Subcutaneous abdominal adipose tissue (tissue), 5 donors: ENCODE measurements at regions not wholly inside any gene's neighbourhood (a gene's known extent, or its start where the extent isn't known, plus 50 kb on each side); places are given as distances from the start of the nearest gene placed in this dataset.

ENCODE experiments used
- H3K27ac ChIP-seq: one replicate; pipeline ENCODE4 v1.7.0; 2013; ENCODE audit warnings: low read depth, mild to moderate bottlenecking, inconsistent platforms, low read length, moderate library complexity
- H3K27me3 ChIP-seq, 5 donors: one replicate each; pipeline ENCODE4 v1.7.0; 2013; ENCODE audit warnings: low read length in 5 of 5, inconsistent platforms in 1 of 5; ENCODE audit not compliant: control insufficient read depth in 5 of 5, insufficient read depth in 4 of 5
- H3K36me3 ChIP-seq, 5 donors: one replicate each; pipeline ENCODE4 v1.7.0; 2013; ENCODE audit warnings: low read length in 5 of 5; ENCODE audit not compliant: control insufficient read depth in 5 of 5, insufficient read depth in 5 of 5
- H3K4me1 ChIP-seq, 5 donors: one replicate each; pipeline ENCODE4 v1.7.0; 2013; ENCODE audit warnings: low read length in 5 of 5, mild to moderate bottlenecking in 3 of 5, moderate library complexity in 1 of 5; ENCODE audit not compliant: control insufficient read depth in 5 of 5, insufficient read depth in 5 of 5
- H3K4me3 ChIP-seq, 5 donors: one replicate each; pipeline ENCODE4 v1.7.0; 2013; ENCODE audit warnings: low read length in 5 of 5, low read depth in 1 of 5
- H3K9ac ChIP-seq, 5 donors: one replicate each; pipeline ENCODE4 v1.7.0; 2013; ENCODE audit warnings: low read length in 5 of 5, mild to moderate bottlenecking in 4 of 5, moderate library complexity in 3 of 5
- H3K9me3 ChIP-seq, 5 donors: one replicate each; pipeline ENCODE4 v1.7.0; 2013; ENCODE audit warnings: low read length in 5 of 5; ENCODE audit not compliant: control insufficient read depth in 5 of 5
- donor health status: healthy.
- donor health status: healthy.
- donor health status: healthy.
- donor health status: healthy.
- donor health status: healthy.

DNA sequence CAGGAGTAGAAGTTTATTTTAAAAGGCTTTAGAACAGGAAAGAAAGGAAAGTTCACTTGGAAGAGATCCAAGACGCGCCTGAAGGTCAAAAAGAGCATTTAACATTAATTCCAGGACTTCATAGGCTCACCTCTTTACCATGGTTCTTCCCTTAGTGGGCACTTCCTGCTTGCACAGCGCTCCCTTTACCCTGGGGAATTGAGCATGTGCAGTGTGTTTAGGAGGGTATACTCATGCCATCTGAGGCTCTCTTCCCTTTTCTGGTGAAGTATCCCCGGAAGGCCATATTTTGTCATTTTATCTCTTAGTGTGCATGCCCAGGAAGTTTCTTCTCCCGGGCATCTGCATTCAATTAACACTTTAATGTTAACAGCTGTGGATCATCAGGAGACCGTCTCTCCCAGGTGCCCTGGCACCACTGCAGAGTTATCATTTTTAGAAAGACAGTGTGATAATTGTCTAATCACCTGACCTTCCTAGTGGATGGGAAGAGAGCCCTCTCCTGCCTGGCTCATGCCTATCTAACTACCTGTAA, 66.1 kb upstream of the ABCC4 start:
- Histone ChIP-seq H3K27ac (no peak overlapping the region), H3K9ac (no peak overlapping the region), H3K36me3 (no peaks in the 10 kb centered on the region)

DNA sequence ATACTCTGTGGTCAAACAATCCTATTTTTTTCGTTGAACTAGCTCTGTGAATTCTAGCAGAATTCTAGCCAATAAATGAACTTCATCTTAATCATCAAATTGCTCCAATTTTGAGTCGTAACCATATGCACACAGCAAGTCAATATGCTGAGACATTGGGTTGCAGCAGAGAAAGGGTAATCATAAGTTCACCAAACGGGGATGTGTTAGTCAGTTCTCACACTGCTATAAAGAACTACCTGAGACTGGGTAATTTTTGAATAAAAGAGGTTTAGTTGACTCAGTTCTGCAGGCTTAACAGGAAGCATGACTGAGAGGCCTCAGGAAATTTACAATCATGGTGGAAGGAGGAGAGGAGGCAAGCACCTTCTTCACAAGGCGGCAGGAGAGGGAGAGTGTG, 67.7 kb upstream of the ABCC4 start:
- no peaks in the 10 kb centered on the region for H3K36me3 ChIP-seq
- H3K4me3 ChIP-seq, result no peak overlapping the region
- no peaks in the 10 kb centered on the region for H3K27me3 ChIP-seq
- H3K9me3 ChIP-seq, result no peaks in the 10 kb centered on the region
- H3K9ac ChIP-seq, result no peak overlapping the region
- H3K27ac ChIP-seq, result no peak overlapping the region
- no peaks in the 10 kb centered on the region for H3K4me1 ChIP-seq

More for the DNA sequence above, 66.1 kb upstream of the ABCC4 start:
- Histone ChIP-seq H3K9me3 (peaks cover 0 to 5% (median 3%) of the 10 kb centered on the region in 5 donors), H3K4me3 (no peak overlapping the region), H3K4me1 (no peaks in the 10 kb centered on the region), H3K27me3 (no peaks in the 10 kb centered on the region)

DNA sequence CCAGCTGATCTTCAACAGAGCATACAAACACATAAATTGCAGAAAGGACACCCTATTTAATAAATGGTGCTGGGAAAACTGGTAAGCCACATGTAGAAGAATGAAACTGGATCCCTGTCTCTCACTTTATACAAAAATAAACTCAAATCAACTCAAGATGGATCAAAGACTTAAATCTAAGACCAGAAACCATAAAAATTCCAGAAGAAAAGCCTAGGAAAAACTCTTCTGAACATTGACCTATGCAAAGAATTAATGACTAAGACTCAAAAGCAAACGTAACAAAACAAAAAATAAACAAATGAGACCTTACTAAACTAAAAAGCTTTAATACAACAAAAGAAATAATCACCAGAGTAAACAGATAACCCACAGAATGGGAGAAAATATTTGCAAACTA, 74.5 kb upstream of the ABCC4 start:
- no peak overlapping the region for H3K27ac ChIP-seq

DNA sequence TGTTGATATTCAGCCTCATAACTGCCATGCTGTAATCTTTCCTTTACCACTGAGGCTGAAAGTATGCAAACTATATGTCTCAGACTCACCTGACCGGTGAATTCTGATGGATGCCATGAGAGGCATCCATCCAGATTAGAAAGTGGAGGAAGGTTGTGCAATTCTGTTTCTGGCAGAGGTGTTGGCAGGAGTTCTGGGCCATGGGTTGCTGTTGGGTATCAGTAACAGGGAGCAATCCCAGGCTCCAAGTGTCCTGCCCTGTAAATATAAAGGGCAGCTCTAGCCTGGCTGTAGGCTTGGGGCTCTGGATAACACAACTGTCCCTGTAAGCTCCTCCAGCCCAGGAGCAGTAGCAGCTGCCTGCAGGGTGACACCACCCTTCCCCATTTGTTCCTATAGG, 77.4 kb upstream of the ABCC4 start:
- no peaks in the 10 kb centered on the region for H3K27me3 ChIP-seq
- no peak overlapping the region for H3K27ac ChIP-seq
- H3K9me3 ChIP-seq, result no peaks in the 10 kb centered on the region
- H3K4me3 ChIP-seq, result no peak overlapping the region
- no peaks in the 10 kb centered on the region for H3K36me3 ChIP-seq
- H3K9ac ChIP-seq, result no peak overlapping the region
- H3K4me1 ChIP-seq, result peaks cover 0 to 11% (median 8%) of the 10 kb centered on the region in 5 donors

More for the DNA sequence above, 74.5 kb upstream of the ABCC4 start:
- peaks cover 0 to 8% (median 5%) of the 10 kb centered on the region in 5 donors for H3K4me1 ChIP-seq
- H3K9me3 ChIP-seq, result no peaks in the 10 kb centered on the region
- H3K36me3 ChIP-seq, result no peaks in the 10 kb centered on the region
- H3K4me3 ChIP-seq, result no peak overlapping the region
- no peaks in the 10 kb centered on the region for H3K27me3 ChIP-seq
- H3K9ac ChIP-seq, result no peak overlapping the region

DNA sequence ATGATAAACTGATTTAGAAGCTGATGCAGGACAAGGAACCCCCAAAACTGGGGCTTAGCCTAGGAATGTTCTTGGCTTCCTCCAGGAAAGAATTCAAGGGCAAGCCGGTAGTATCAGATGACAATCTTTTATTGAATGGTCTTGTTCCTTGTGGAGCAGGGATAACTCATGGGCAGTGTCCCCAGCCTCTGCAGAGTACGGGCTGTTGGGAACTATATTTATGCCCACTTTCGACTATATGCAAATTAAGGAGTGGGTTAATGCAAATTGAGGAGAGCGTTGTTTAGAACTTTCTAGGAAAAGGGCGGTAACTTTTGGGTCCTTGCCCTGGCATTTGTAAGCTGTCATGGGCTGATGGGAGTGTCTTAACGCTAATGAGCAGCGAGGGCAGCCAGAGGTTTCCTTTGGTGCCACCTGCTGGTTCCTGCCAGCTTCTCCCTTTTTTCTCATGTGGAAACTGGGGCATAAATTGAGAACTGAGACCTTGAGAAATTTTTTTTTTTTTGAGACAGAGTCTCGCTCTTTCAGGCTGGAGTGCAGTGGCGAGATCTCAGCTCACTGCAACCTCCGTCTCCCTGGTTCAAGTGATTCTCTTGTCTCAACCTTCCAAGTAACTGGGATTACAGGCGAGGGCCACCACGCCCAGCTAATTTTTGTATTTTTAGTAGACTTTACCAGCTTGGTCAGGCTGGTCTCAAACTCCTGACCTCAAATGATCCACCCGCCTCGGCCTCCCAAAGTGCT, 79.4 kb upstream of the ABCC4 start:
- H3K4me3 ChIP-seq, result peak overlapping the region in 3 of 5 donors; percentile 16 to 32 (median 22)
- no peaks in the 10 kb centered on the region for H3K27me3 ChIP-seq
- no peaks in the 10 kb centered on the region for H3K9me3 ChIP-seq
- no peak overlapping the region for H3K27ac ChIP-seq
- no peaks in the 10 kb centered on the region for H3K36me3 ChIP-seq
- peaks cover 0 to 11% (median 8%) of the 10 kb centered on the region in 5 donors for H3K4me1 ChIP-seq
- H3K9ac ChIP-seq, result no peak overlapping the region

DNA sequence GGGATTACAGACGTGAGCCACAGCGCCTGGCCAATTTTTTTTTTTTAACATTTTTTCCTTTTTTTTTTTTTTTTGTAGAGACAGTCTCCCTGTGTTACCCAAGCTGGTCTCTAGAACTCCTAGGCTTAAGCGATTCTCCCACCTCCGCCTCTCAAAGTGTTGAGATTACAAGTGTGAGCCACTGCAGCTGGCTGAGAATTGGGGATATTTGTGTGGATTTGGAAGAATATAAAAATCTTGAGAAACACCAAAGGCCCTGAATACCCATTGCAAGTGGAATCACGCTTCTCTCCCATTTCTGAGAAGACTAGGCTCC, 79.9 kb upstream of the ABCC4 start:
- Histone ChIP-seq H3K27me3 (no peaks in the 10 kb centered on the region), H3K4me3 (no peak overlapping the region), H3K9ac (no peak overlapping the region), H3K27ac (no peak overlapping the region), H3K4me1 (peaks cover 0 to 11% (median 8%) of the 10 kb centered on the region in 5 donors), H3K9me3 (no peaks in the 10 kb centered on the region), H3K36me3 (no peaks in the 10 kb centered on the region)

DNA sequence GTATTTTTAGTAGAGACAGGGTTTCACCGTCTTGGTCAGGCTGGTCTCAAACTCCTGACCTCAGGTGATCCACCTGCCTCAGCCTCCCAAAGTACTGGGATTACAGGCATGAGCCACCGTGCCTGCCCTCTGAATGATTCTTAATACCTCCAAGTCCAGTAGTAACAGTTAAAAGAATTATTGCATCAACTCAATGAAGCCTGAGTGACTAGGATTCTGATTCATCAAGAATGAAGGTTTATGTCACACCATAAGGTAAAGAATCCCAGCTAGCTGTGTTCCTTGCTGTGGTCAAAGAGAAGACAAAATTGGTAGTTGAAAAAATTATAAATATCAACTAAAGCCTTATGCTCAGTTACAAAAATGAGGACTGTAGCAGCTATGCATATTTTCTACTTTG, 81.2 kb upstream of the ABCC4 start:
- Histone ChIP-seq H3K9me3 (no peaks in the 10 kb centered on the region), H3K27me3 (no peaks in the 10 kb centered on the region), H3K9ac (no peak overlapping the region), H3K27ac (no peak overlapping the region), H3K4me3 (no peak overlapping the region), H3K36me3 (no peaks in the 10 kb centered on the region), H3K4me1 (peaks cover 0 to 13% (median 10%) of the 10 kb centered on the region in 5 donors)

DNA sequence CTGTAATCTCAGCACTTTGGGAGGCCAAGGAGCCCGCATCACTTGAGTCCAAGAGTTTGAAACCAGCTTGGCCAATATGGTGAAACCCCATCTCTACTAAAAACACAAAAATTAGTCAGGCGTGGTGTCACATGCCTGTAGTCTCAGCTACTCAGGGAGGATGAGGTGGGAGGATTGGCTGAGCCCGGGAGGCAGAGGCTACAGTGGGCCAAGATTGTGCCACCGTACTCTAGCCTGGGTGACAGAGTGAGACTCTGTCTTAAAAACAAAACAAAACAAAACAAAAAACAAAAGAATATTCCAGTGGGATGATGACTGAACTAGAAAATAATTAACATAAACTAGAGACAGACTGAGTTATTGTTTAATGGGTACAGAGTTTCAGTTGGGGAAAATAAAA, 81.7 kb upstream of the ABCC4 start:
- no peak overlapping the region for H3K4me3 ChIP-seq
- no peak overlapping the region for H3K27ac ChIP-seq
- no peak overlapping the region for H3K9ac ChIP-seq
- no peaks in the 10 kb centered on the region for H3K36me3 ChIP-seq
- no peaks in the 10 kb centered on the region for H3K9me3 ChIP-seq
- H3K27me3 ChIP-seq, result no peaks in the 10 kb centered on the region
- H3K4me1 ChIP-seq, result peaks cover 0 to 18% (median 15%) of the 10 kb centered on the region in 5 donors

DNA sequence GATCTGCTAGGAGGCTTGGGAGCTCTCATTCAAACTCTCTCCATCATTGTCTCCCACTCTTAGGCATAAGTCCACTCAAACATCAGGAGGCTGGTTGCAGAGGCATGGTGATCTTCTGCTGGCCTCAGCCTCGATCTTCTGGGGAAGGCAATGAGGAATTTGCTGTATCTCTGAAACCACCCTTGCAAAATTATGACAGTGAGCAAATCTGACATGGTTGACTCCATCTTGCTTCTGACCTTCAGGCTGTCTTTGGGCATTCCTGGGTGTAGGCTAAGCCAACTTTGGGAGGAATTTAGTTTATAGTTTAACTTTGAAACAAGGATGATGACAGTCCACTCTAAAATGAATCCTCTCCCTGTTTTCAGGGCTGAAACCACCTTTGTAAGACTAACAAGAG, 84.1 kb upstream of the ABCC4 start:
- no peaks in the 10 kb centered on the region for H3K36me3 ChIP-seq
- no peaks in the 10 kb centered on the region for H3K27me3 ChIP-seq
- no peak overlapping the region for H3K27ac ChIP-seq
- H3K4me1 ChIP-seq, result peaks cover 0 to 17% (median 15%) of the 10 kb centered on the region in 5 donors
- no peak overlapping the region for H3K9ac ChIP-seq
- no peaks in the 10 kb centered on the region for H3K9me3 ChIP-seq
- H3K4me3 ChIP-seq, result no peak overlapping the region

DNA sequence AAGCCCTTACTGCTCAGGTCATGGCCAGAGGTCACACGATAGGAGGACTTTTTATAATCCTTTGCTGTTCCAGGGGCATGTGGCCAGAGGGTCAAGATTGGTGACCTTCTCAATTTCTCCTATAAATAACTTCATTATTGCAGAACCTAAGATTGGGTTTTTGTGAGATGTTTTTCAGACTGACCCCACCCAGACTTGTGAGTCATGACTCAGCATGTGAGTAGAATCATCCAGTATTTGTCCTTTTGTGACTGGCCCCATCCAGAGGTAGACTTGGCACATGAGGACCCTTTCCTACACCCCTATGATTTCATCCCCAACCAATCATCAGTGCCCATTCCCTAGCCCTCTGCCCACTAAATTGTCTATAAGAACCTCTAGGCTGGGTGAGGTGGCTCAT, 84.5 kb upstream of the ABCC4 start:
- H3K9me3 ChIP-seq, result no peaks in the 10 kb centered on the region
- no peak overlapping the region for H3K9ac ChIP-seq
- H3K4me1 ChIP-seq, result peaks cover 0 to 13% (median 11%) of the 10 kb centered on the region in 5 donors
- H3K27ac ChIP-seq, result no peak overlapping the region
- peaks cover 0 to 2% (median 0%) of the 10 kb centered on the region in 5 donors for H3K27me3 ChIP-seq
- H3K4me3 ChIP-seq, result no peak overlapping the region
- H3K36me3 ChIP-seq, result no peaks in the 10 kb centered on the region
